Activated naive CD8-positive, alpha-beta T cell (primary cell): ENCODE measurements at regions not wholly inside any gene's neighbourhood (a gene's known extent, or its start where the extent isn't known, plus 50 kb on each side); places are given as distances from the start of the nearest gene placed in this dataset.
"Not testable (repeated sequence)": the region's sequence is repeated elsewhere in the genome, so short reads cannot be mapped to it uniquely, and the experiment has no call there.

Experiments
- H3K27ac Mint-ChIP-seq: one replicate; pipeline ENCODE4 v1.8.0; 2021; ENCODE audit warnings: mixed read lengths
- H3K27me3 Mint-ChIP-seq: one replicate; pipeline ENCODE4 v1.8.0; 2021; ENCODE audit warnings: mixed read lengths
- H3K36me3 Mint-ChIP-seq: one replicate; pipeline ENCODE4 v1.8.0; 2021; ENCODE audit warnings: mixed read lengths
- H3K4me1 Mint-ChIP-seq: one replicate; pipeline ENCODE4 v1.8.0; 2021; ENCODE audit warnings: low read depth, mixed read lengths
- H3K4me3 Mint-ChIP-seq: one replicate; pipeline ENCODE4 v1.8.0; 2021; ENCODE audit warnings: mild to moderate bottlenecking, mixed read lengths
- H3K9me3 Mint-ChIP-seq: one replicate; pipeline ENCODE4 v1.8.0; 2021; ENCODE audit warnings: low read depth, mixed read lengths

GRCh38 chr2:236380051-236380612, 115.9 kb upstream of the ASB18 start:
- no peak overlapping the region for H3K27ac Mint-ChIP-seq
- no peaks in the 10 kb centered on the region for H3K36me3 Mint-ChIP-seq
- peaks cover 3% of the 10 kb centered on the region for H3K4me1 Mint-ChIP-seq
- H3K4me3 Mint-ChIP-seq, result no peak overlapping the region
- no peaks in the 10 kb centered on the region for H3K9me3 Mint-ChIP-seq
- H3K27me3 Mint-ChIP-seq, result peaks cover 10% of the 10 kb centered on the region

- not testable (repeated sequence) for H3K9me3 Mint-ChIP-seq, H3K4me1 Mint-ChIP-seq, H3K27ac Mint-ChIP-seq, H3K36me3 Mint-ChIP-seq, H3K27me3 Mint-ChIP-seq, H3K4me3 Mint-ChIP-seq
Measured at GRCh38 chr2:236381253-236381652, 117.0 kb upstream of the ASB18 start.

GRCh38 chr2:236389284-236390216, 125.3 kb upstream of the ASB18 start:
- not testable (repeated sequence) for H3K9me3 Mint-ChIP-seq, H3K27me3 Mint-ChIP-seq, H3K4me3 Mint-ChIP-seq, H3K36me3 Mint-ChIP-seq, H3K4me1 Mint-ChIP-seq, H3K27ac Mint-ChIP-seq

- no peak overlapping the region for H3K27ac Mint-ChIP-seq
- no peaks in the 10 kb centered on the region for H3K4me1 Mint-ChIP-seq
- H3K27me3 Mint-ChIP-seq, result no peaks in the 10 kb centered on the region
- no peaks in the 10 kb centered on the region for H3K36me3 Mint-ChIP-seq
- H3K9me3 Mint-ChIP-seq, result no peaks in the 10 kb centered on the region
- no peak overlapping the region for H3K4me3 Mint-ChIP-seq
Measured at GRCh38 chr2:236393101-236393500, 128.9 kb upstream of the ASB18 start.

GRCh38 chr2:236393581-236393980, 129.4 kb upstream of the ASB18 start:
- Mint-ChIP-seq H3K36me3 (no peaks in the 10 kb centered on the region), H3K4me1 (no peaks in the 10 kb centered on the region), H3K27me3 (no peaks in the 10 kb centered on the region), H3K27ac (no peak overlapping the region), H3K9me3 (no peaks in the 10 kb centered on the region), H3K4me3 (no peak overlapping the region)

- Mint-ChIP-seq H3K9me3 (no peaks in the 10 kb centered on the region), H3K36me3 (no peaks in the 10 kb centered on the region), H3K27me3 (no peaks in the 10 kb centered on the region), H3K27ac (no peak overlapping the region), H3K4me3 (no peak overlapping the region), H3K4me1 (no peaks in the 10 kb centered on the region)
Measured at GRCh38 chr2:236394571-236394970, 130.4 kb upstream of the ASB18 start.

- H3K4me3 Mint-ChIP-seq, result no peak overlapping the region
- H3K27ac Mint-ChIP-seq, result no peak overlapping the region
- no peaks in the 10 kb centered on the region for H3K27me3 Mint-ChIP-seq
- H3K36me3 Mint-ChIP-seq, result no peaks in the 10 kb centered on the region
- H3K9me3 Mint-ChIP-seq, result no peaks in the 10 kb centered on the region
- H3K4me1 Mint-ChIP-seq, result no peaks in the 10 kb centered on the region
Measured at GRCh38 chr2:236395067-236395466, 130.9 kb upstream of the ASB18 start.

- Mint-ChIP-seq H3K9me3 (no peaks in the 10 kb centered on the region), H3K4me1 (no peaks in the 10 kb centered on the region), H3K4me3 (no peak overlapping the region), H3K27ac (no peak overlapping the region), H3K27me3 (no peaks in the 10 kb centered on the region), H3K36me3 (no peaks in the 10 kb centered on the region)
Measured at GRCh38 chr2:236396818-236397350, 132.7 kb upstream of the ASB18 start.

GRCh38 chr2:236397681-236398080, 133.5 kb upstream of the ASB18 start:
- no peaks in the 10 kb centered on the region for H3K9me3 Mint-ChIP-seq
- no peak overlapping the region for H3K4me3 Mint-ChIP-seq
- no peaks in the 10 kb centered on the region for H3K36me3 Mint-ChIP-seq
- no peaks in the 10 kb centered on the region for H3K4me1 Mint-ChIP-seq
- H3K27me3 Mint-ChIP-seq, result no peaks in the 10 kb centered on the region
- H3K27ac Mint-ChIP-seq, result no peak overlapping the region

GRCh38 chr2:236399409-236399808, 135.2 kb upstream of the ASB18 start:
- Mint-ChIP-seq H3K9me3 (no peaks in the 10 kb centered on the region), H3K27ac (no peak overlapping the region), H3K27me3 (no peaks in the 10 kb centered on the region), H3K36me3 (no peaks in the 10 kb centered on the region), H3K4me3 (no peak overlapping the region), H3K4me1 (no peaks in the 10 kb centered on the region)

- Mint-ChIP-seq H3K4me3 (no peak overlapping the region), H3K27me3 (no peaks in the 10 kb centered on the region)
Measured at GRCh38 chr2:236400046-236400574, 135.9 kb upstream of the ASB18 start.

GRCh38 chr2:236400594-236401360, 136.6 kb upstream of the ASB18 start:
- H3K27me3 Mint-ChIP-seq, result no peaks in the 10 kb centered on the region
- no peak overlapping the region for H3K4me3 Mint-ChIP-seq
- no peaks in the 10 kb centered on the region for H3K36me3 Mint-ChIP-seq
- no peak overlapping the region for H3K27ac Mint-ChIP-seq
- no peaks in the 10 kb centered on the region for H3K4me1 Mint-ChIP-seq
- H3K9me3 Mint-ChIP-seq, result no peaks in the 10 kb centered on the region

More at GRCh38 chr2:236400046-236400574, 135.9 kb upstream of the ASB18 start:
- no peaks in the 10 kb centered on the region for H3K4me1 Mint-ChIP-seq
- H3K9me3 Mint-ChIP-seq, result no peaks in the 10 kb centered on the region
- no peaks in the 10 kb centered on the region for H3K36me3 Mint-ChIP-seq
- H3K27ac Mint-ChIP-seq, result no peak overlapping the region

- no peaks in the 10 kb centered on the region for H3K9me3 Mint-ChIP-seq
- no peak overlapping the region for H3K27ac Mint-ChIP-seq
- H3K4me3 Mint-ChIP-seq, result no peak overlapping the region
- no peaks in the 10 kb centered on the region for H3K36me3 Mint-ChIP-seq
- H3K27me3 Mint-ChIP-seq, result no peaks in the 10 kb centered on the region
- no peaks in the 10 kb centered on the region for H3K4me1 Mint-ChIP-seq
Measured at GRCh38 chr2:236402033-236402790, 138.0 kb upstream of the ASB18 start.

GRCh38 chr2:236403125-236403524, 138.9 kb upstream of the ASB18 start:
- no peak overlapping the region for H3K27ac Mint-ChIP-seq
- H3K36me3 Mint-ChIP-seq, result no peaks in the 10 kb centered on the region
- no peaks in the 10 kb centered on the region for H3K9me3 Mint-ChIP-seq
- H3K4me1 Mint-ChIP-seq, result no peaks in the 10 kb centered on the region
- H3K4me3 Mint-ChIP-seq, result no peak overlapping the region
- H3K27me3 Mint-ChIP-seq, result no peaks in the 10 kb centered on the region
